GM10266 (cell line): ENCODE measurements at regions not wholly inside any gene's neighbourhood (a gene's known extent, or its start where the extent isn't known, plus 50 kb on each side); places are given as distances from the start of the nearest gene placed in this dataset.
A peak's percentile ranks its signal among the peaks of the same experiment; 100 is the strongest.

Source experiments
- DNase-seq: peaks from one replicate; pipeline ENCODE4 v3.0.0; 2012; ENCODE audit errors: extremely low spot score
- TF ChIP-seq, protein P1 (sequence below): IDR thresholded peaks from 2 replicates; pipeline ENCODE4 v1.5.1; 2012; ENCODE audit warnings: mild to moderate bottlenecking, low read depth; ENCODE audit not compliant: control insufficient read depth, insufficient read depth; ENCODE audit errors: missing control alignments

DNA sequence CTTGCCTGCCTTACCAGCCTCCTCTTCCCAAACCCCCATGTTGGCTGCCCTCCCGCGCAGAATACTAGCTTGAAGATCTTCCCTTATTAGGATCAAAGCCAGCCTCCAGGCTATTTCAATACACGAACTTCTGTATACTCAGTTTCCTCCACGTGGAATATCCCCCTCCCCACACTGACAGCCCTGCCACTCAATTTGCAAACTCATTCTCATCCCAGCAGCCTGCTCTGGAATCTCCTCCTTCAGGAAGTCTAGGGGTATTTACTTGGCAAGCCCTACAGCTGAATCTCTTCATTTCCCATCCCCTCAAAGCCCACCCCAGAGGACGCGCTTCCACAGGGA is 157.0 kb upstream of the SMIM23 start:
- no peak for DNase-seq
- TF ChIP-seq, protein P1, sequence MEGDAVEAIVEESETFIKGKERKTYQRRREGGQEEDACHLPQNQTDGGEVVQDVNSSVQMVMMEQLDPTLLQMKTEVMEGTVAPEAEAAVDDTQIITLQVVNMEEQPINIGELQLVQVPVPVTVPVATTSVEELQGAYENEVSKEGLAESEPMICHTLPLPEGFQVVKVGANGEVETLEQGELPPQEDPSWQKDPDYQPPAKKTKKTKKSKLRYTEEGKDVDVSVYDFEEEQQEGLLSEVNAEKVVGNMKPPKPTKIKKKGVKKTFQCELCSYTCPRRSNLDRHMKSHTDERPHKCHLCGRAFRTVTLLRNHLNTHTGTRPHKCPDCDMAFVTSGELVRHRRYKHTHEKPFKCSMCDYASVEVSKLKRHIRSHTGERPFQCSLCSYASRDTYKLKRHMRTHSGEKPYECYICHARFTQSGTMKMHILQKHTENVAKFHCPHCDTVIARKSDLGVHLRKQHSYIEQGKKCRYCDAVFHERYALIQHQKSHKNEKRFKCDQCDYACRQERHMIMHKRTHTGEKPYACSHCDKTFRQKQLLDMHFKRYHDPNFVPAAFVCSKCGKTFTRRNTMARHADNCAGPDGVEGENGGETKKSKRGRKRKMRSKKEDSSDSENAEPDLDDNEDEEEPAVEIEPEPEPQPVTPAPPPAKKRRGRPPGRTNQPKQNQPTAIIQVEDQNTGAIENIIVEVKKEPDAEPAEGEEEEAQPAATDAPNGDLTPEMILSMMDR, result no peak

DNA sequence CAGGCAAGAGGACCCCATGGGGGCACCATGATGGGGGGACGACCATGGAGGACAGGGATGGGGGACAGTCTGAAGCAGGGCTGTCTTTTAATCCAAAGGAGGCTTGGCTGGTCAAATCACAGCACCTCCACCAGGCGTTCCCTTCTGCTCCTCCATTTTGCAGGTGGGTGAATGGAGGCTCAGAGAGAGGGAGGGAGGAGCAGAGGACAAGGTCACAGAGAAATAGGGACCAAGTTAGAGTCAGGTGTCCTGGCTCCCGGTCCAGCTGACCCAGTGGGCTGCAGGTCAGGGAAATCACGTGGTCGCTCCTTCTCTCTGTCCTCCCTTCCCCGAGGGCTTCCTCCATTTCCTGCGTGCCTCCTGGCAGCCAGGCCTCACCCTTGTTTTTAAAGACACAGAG is 156.4 kb upstream of the SMIM23 start:
- TF ChIP-seq, protein P1, result no peak
- no peak for DNase-seq

DNA sequence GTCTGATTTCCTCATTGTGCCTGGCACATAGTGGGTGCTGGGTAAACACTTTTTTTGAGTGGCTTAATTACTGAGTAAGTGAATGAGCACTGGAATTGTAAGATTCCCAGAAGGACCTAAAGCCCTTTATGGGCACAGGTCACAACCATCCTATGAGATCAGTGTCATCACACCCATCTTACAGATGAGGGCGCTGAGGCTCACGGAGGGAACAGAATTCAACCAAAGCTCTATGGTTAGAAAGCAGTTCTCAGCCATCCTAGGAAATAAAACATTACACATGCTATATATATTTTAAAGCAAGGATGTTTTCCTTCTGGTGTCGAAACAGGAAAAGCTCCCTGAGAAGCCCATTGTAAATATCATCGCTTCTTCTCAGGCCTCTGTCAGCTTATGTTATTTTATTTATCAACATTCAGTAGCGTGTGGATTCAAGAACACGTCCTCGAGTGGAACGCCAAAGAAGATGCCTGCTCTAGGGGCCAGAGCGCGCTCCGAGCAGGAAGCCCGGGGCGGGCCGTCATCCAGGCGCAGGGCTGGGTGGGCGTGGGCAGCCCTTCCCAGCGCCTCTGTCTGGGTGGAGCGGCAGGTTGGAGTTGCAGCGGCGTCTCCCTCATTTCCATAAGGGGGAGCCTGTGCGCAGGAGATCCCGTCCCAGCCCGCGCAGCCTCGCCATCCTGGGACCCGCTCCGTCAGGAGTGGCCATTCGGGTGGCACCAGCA is 155.8 kb upstream of the SMIM23 start:
- DNase-seq, result no peak
- TF ChIP-seq, protein P1, result peak; percentile 25

DNA sequence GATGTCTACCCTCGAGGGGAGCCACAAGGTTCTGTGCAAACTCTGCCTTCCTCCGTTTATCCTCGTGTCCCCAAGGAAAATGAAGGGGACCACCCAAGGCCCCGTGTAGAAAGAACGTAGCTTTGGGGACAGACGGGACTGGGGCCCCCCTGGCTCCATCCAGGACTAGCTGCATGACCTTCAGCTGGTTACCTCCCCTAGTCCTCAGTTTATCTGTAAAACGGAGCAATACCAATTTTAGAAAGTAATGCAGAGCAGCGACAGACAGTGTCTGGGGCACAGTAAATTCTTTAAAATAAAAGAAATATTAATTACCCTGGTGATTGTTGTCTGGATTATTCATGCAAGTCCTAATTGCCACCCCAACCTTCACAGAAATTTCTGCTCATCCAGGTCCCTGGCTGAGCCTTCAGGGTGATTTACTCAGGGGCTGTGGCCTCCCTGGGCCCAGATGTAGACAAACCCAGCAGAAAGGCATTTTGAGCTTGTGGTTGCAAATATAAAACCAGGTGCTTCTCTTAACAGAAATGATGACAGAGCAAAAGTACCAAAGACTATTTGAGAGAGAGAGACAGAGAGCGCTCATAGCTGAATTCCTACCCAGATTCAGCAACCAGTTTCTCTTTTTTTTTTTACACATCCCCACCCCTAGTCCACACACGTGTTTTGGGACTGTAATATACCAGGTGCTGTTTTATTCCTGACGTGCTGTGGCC is 155.1 kb upstream of the SMIM23 start:
- DNase-seq, result no peak
- TF ChIP-seq, protein P1, result no peak

DNA sequence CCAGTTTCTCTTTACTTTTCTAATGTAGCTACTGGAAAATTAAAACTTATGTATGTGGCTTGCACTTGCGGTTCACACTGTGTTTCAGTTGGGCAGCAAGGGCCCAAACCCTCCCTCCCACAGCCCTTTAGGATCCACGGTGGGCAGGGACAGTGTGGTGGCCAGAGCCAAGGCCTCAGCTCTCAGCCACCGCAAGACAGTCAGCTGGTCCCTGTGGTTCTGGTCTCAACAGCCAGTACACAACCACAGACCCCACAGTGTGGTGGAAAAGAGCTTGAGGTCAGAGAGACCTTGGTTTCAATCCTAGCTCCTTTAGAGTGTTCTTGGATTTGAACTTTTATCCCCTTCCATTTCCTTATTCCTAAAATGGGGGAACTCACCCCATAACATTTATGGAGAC is 153.0 kb upstream of the SMIM23 start:
- TF ChIP-seq, protein P1, result no peak
- DNase-seq, result no peak

DNA sequence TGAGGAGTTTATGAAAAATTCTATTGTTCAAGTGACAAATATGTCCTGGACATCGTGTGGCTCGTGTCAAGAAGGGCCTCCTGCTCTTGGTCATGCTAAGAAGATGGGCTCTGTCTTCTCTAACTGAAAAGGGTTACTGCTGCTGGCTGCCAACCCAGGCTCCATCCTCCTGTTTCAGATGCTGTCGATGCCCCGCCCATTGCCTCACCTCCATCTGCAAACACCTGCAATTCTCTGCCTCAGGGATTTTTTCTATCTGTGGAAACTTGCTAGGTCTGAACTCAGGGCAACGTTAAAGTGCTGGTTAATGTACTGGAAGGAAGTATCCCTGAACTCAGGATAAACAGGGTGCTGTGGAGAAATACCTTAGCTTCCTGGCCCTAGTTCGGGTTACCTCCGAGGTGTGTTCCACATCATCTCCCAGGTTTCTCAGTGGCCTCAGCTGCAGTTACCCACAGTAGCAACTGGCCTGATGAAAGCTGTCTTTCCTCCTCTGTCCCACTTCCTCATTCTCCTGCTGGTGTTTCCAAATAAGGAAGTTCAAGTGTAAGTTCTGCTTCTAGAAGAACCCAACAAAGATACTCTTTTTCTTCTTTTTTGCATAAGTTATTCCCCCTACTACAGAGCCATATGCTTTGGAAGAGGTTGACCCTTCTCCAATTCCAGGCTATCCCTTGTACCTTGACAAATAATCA is 151.7 kb upstream of the SMIM23 start:
- peak; percentile 31 for DNase-seq

More for the DNA sequence above, 151.7 kb upstream of the SMIM23 start:
- TF ChIP-seq, protein P1, result no peak
